OCI-LY7 (cell line): ENCODE measurements at regions not wholly inside any gene's neighbourhood (a gene's known extent, or its start where the extent isn't known, plus 50 kb on each side); places are given as distances from the start of the nearest gene placed in this dataset.

Experiments
- BruUV-seq: library from RNA; stranded (reverse); fragments of 400-500 nt; replicated peaks from 2 replicates; lab custom pipeline; 2021; lab: Mats Ljungman, UMichigan
- CTCF ChIA-PET: fragments of 300-600 bp; sonication (Branson Sonifier 250); formaldehyde crosslinking; loops from one replicate; lab custom pipeline; 2022; ENCODE audit warnings: antibody characterized with exemption; ENCODE audit not compliant: unreplicated experiment; lab: Charles Lee
- POLR2A ChIA-PET: fragments of 300-600 bp; sonication (Branson Sonifier 250); formaldehyde crosslinking; loops from one replicate; lab custom pipeline; 2022; ENCODE audit warnings: antibody characterized with exemption; lab: Charles Lee
- DNase-seq: peaks from one replicate; pipeline ENCODE4 v3.0.0-alpha.2; 2015; ENCODE audit warnings: low spot score
- H2AFZ ChIP-seq: fragments of 200-600 bp; sonication (generic), shearing (Covaris generic); 2 replicates; pipeline ENCODE4 v1.6.1; 2014; ENCODE audit warnings: mild to moderate bottlenecking, antibody characterized with exemption, low read length, moderate library complexity
- H3K27ac ChIP-seq: fragments of 200-600 bp; sonication (generic); 2 replicates; pipeline ENCODE4 v1.5.1; 2014; ENCODE audit warnings: mixed run types, low read depth, mild to moderate bottlenecking, moderate library complexity, low read length, inconsistent platforms; ENCODE audit not compliant: poor library complexity, severe bottlenecking
- H3K36me3 ChIP-seq: fragments of 200-600 bp; sonication (generic); 2 replicates; pipeline ENCODE4 v1.6.1; 2014; ENCODE audit warnings: mild to moderate bottlenecking, antibody characterized with exemption, low read length, moderate library complexity, mixed read lengths; ENCODE audit not compliant: insufficient read depth
- H3K4me1 ChIP-seq: fragments of 200-600 bp; sonication (generic); 2 replicates; pipeline ENCODE4 v1.5.1; 2014; ENCODE audit warnings: mild to moderate bottlenecking, low read length; ENCODE audit not compliant: insufficient read depth, poor library complexity, severe bottlenecking
- H3K4me2 ChIP-seq: fragments of 200-600 bp; sonication (generic); 2 replicates; pipeline ENCODE4 v1.6.1; 2014; ENCODE audit warnings: mild to moderate bottlenecking, low read length
- H3K4me3 ChIP-seq: fragments of 200-600 bp; sonication (generic); 2 replicates; pipeline ENCODE4 v1.5.1; 2014; ENCODE audit warnings: mild to moderate bottlenecking, low read depth, low read length; ENCODE audit not compliant: poor library complexity, severe bottlenecking
- H3K79me2 ChIP-seq: fragments of 200-600 bp; sonication (generic); 2 replicates; pipeline ENCODE4 v1.6.1; 2016; ENCODE audit warnings: low read depth, mild to moderate bottlenecking, low read length, moderate library complexity, mixed read lengths; ENCODE audit not compliant: insufficient read depth
- H3K9me2 ChIP-seq: fragments of 200-600 bp; sonication (generic); 2 replicates; pipeline ENCODE4 v1.6.1; 2016; ENCODE audit warnings: mild to moderate bottlenecking, low read length, mixed read lengths; ENCODE audit not compliant: insufficient read depth
- H3K9me3 ChIP-seq: fragments of 200-600 bp; sonication (generic); 2 replicates; pipeline ENCODE4 v1.6.1; 2014; ENCODE audit warnings: mild to moderate bottlenecking, mixed run types, low read length, mixed read lengths
- H4K20me1 ChIP-seq: fragments of 200-600 bp; sonication (generic); 2 replicates; pipeline ENCODE4 v1.6.1; 2014; ENCODE audit warnings: mild to moderate bottlenecking, antibody characterized with exemption, low read length, moderate library complexity, mixed read lengths; ENCODE audit not compliant: insufficient read depth
- EZH2phosphoT487 ChIP-seq: fragments of 200-600 bp; sonication (generic); IDR thresholded peaks from 2 replicates; pipeline ENCODE4 v1.6.1; 2018; ENCODE audit warnings: low read depth, borderline replicate concordance, mild to moderate bottlenecking, mixed run types, antibody characterized with exemption, low read length, moderate library complexity, mixed read lengths
- intact Hi-C: fragments of 100-400 bp; cut with micrococcal nuclease; formaldehyde crosslinking; loops from one replicate; pipeline ENCODE4 v1.10.0; 2022; ENCODE audit not compliant: unreplicated experiment
- TF ChIP-seq, protein P1 (sequence below): fragments of 200-600 bp; sonication (generic); conservative IDR thresholded peaks from 2 replicates; pipeline ENCODE4 v1.5.1; 2014; ENCODE audit warnings: mild to moderate bottlenecking, antibody characterized with exemption, low read length, moderate library complexity, mixed read lengths

- DNase-seq, result no peak
- ChIA-PET CTCF (no interaction called here), POLR2A (no interaction called here)
- H3K9me2 ChIP-seq, result no peaks in the 10 kb centered on the region
- H3K4me3 ChIP-seq, result no peak overlapping the region
- H4K20me1 ChIP-seq, result no peaks in the 10 kb centered on the region
- no peaks in the 10 kb centered on the region for H3K4me1 ChIP-seq
- 0 out of 2 replicates have a peak, but pooled peaks cover 3% of the 10 kb centered on the region for H3K9me3 ChIP-seq
- H3K27ac ChIP-seq, result no peak overlapping the region
- H3K36me3 ChIP-seq, result no peaks in the 10 kb centered on the region
- TF ChIP-seq, protein P1, sequence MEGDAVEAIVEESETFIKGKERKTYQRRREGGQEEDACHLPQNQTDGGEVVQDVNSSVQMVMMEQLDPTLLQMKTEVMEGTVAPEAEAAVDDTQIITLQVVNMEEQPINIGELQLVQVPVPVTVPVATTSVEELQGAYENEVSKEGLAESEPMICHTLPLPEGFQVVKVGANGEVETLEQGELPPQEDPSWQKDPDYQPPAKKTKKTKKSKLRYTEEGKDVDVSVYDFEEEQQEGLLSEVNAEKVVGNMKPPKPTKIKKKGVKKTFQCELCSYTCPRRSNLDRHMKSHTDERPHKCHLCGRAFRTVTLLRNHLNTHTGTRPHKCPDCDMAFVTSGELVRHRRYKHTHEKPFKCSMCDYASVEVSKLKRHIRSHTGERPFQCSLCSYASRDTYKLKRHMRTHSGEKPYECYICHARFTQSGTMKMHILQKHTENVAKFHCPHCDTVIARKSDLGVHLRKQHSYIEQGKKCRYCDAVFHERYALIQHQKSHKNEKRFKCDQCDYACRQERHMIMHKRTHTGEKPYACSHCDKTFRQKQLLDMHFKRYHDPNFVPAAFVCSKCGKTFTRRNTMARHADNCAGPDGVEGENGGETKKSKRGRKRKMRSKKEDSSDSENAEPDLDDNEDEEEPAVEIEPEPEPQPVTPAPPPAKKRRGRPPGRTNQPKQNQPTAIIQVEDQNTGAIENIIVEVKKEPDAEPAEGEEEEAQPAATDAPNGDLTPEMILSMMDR, result no peak
- H3K4me2 ChIP-seq, result no peak overlapping the region
- H3K79me2 ChIP-seq, result no peaks in the 10 kb centered on the region
- H2AFZ ChIP-seq, result no peak overlapping the region
- BruUV-seq, result no TSS peak
- intact Hi-C loops, result no loop called here
Observed at GRCh38 chr15:25092661-25093060, 137.9 kb downstream of the SNRPN start.

- H3K27ac ChIP-seq, result no peak overlapping the region
- H3K4me2 ChIP-seq, result no peak overlapping the region
- no peak overlapping the region for H2AFZ ChIP-seq
- no peaks in the 10 kb centered on the region for H3K4me1 ChIP-seq
- no peak overlapping the region for H3K4me3 ChIP-seq
- DNase-seq, result no peak
- H3K36me3 ChIP-seq, result no peaks in the 10 kb centered on the region
- no peak for TF ChIP-seq EZH2phosphoT487
- TF ChIP-seq, protein P1, result no peak
- H3K9me3 ChIP-seq, result 0 out of 2 replicates have a peak, but pooled peaks cover 3% of the 10 kb centered on the region
- H3K9me2 ChIP-seq, result no peaks in the 10 kb centered on the region
- intact Hi-C loops, result no loop called here
- H3K79me2 ChIP-seq, result no peaks in the 10 kb centered on the region
- no TSS peak for BruUV-seq
- ChIA-PET CTCF (no interaction called here), POLR2A (interaction anchor here (0.6 kb wide), 1 partner anchor 531 kb away, joined by 3 read pairs; no protein-coding TSS in a partner anchor)
- H4K20me1 ChIP-seq, result no peaks in the 10 kb centered on the region
Observed at GRCh38 chr15:25093455-25094029, 138.8 kb downstream of the SNRPN start.

- Histone ChIP-seq H3K36me3 (no peaks in the 10 kb centered on the region), H4K20me1 (no peaks in the 10 kb centered on the region), H3K9me2 (no peaks in the 10 kb centered on the region), H2AFZ (no peak overlapping the region), H3K9me3 (0 out of 2 replicates have a peak, but pooled peaks cover 3% of the 10 kb centered on the region), H3K4me3 (no peak overlapping the region), H3K27ac (no peak overlapping the region), H3K4me2 (no peak overlapping the region), H3K4me1 (no peaks in the 10 kb centered on the region), H3K79me2 (no peaks in the 10 kb centered on the region)
- TF ChIP-seq, protein P1, result no peak
- no peak for TF ChIP-seq EZH2phosphoT487
- ChIA-PET POLR2A (no interaction called here), CTCF (no interaction called here)
- BruUV-seq, result no TSS peak
- intact Hi-C loops, result no loop called here
- no peak for DNase-seq
Observed at GRCh38 chr15:25094066-25094465, 139.3 kb downstream of the SNRPN start.
